GM21529 (cell line): ENCODE measurements at regions not wholly inside any gene's neighbourhood (a gene's known extent, or its start where the extent isn't known, plus 50 kb on each side); places are given as distances from the start of the nearest gene placed in this dataset.

Experiments
- ATAC-seq: cut with Tn5 transposase; IDR thresholded peaks from one replicate; pipeline ENCODE4 v1.9.1; 2021; ENCODE audit not compliant: unreplicated experiment

DNA sequence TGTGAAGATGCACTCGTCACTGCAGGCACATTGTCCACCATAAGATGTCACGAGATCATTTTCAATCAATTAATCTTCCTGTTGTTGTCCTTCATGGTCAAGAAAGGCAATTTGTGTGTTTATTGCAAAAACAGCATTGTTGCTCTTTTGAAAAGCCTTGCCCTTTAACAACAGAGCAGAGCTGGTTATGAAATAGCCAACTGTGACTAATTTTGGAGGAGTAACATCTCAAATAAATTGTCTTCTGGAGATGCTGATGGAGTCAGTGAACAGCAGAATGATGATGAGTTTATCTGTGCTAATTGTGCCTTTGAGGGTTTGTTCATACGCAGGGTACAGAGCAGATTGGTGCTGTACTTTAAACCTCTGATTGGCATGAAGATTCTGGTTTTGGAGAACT, 88.3 kb upstream of the E2F7 start:
- no peak for ATAC-seq

DNA sequence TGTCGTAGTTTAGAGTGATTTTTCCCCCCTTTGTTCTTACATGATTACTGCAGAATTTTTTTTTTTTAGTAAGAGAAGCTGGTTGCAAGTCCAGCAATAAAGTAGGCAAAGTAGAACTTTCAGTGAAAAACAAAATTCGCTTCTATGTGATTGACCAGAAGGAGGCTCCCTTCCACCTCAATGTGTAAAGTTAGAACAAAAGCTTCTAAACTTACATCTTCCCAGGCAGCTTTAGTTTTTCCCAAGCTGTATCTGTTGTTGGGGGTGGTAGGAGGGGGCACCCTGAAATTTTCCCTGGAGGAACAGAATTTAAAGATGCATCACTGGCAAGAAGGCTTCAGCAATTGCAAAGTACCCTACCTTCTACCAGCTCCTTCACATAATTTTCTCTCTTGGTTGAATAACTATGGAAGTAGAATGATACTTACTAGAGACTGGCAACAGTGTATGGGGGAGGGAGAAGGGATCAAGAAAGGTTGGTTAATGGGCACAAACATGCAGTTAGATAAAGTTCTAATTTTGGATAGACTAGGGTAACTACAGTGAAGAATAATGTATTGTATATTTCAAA, 87.3 kb upstream of the E2F7 start:
- ATAC-seq: no peak

DNA sequence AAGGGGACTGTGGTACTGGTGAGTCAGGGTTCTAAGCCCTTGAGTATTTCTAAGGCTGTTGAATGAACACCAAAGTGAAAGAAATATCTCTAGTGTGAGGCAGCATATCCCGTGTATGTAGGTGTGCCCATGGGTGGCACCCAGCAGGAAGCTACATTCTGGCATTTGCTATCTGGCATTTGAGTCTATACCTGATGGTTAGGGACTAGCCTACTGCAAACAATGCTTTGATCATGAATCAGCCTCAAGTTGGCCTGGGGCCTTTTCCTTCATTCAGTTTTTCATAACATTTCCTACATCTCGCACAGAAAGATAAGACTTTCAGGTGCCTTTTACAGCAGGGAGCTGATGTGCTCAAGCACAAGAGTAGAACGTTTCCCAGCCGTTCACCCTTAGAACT, 85.7 kb upstream of the E2F7 start:
- no peak for ATAC-seq

DNA sequence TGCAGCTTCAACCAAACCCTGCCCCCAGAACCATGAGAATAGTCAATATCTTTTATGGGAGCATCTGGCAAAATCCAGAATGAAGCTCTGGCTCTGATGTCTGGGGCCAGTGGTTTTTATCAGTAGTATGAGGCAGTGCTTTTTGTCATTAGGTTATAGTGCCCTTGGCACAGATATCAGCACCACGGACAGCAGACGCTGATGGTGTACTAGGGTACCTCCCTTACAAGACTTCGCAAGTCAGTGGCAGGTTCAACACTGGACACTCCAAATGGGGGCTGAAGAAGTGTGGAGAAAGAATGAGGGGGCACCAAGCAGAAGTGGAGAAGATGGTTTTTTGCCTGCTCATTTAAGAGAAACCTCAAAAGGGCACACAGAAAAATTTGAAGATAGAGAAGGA, 68.2 kb upstream of the E2F7 start:
- no peak for ATAC-seq

DNA sequence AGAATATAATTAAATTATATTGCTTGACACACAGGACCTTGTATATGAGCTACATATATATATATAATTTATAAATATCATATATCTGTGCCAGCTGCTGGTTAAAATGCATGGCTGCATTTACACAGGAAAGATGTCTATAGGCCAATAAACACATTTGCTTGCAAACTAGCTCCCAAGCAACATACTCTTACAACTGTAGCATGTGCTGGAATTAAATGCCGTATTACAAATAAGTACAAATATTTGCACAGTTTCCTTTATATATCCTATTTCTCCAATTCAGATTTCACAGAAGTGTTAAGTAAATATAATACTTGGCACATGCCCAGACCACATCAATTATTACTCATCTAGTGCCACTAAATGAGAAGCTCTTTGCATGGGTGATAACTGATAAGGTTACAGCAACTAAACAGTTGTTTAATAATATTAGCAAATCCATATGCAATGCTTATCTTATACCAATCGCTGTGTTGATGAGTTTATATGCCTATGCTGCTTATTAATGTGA, 66.7 kb upstream of the E2F7 start:
- no peak for ATAC-seq

DNA sequence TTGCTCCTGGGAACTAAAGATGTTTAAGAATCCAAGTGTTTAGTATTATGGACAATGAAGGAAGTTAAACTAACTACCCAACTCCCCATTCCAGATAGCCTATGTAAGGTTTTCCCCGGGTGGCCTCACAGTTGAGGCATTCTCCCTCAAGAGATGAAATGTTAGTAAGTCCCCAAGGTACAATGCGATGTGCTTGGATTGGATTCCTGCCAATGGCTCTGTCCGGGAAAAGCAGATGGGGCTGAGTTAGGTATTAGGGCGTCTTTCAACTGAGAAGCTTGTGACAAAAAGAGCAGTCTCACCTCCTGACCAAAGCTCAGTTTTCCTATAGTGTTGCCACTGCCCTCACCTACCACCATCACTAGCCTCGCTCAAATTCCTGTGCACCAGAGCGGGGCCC, 64.8 kb upstream of the E2F7 start:
- ATAC-seq: no peak

DNA sequence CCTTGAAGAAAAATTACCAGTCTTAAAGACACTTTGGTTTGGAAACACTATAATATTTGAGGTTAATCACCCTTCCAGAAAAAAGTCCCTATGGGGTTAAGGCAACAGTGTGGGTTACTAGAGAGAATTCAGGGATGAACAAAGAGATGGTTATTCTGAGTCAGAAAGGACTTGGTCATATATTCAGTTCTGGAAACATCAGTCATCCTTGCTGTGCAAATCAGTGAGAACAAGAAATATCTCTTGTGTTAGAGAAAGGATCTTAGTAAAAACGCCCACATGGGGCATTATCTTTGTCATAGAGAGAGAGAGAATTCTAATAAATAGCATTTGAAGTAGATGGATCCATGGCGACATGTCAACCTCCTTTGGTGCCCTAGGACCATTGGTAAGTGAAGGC, 59.4 kb upstream of the E2F7 start:
- ATAC-seq: no peak

DNA sequence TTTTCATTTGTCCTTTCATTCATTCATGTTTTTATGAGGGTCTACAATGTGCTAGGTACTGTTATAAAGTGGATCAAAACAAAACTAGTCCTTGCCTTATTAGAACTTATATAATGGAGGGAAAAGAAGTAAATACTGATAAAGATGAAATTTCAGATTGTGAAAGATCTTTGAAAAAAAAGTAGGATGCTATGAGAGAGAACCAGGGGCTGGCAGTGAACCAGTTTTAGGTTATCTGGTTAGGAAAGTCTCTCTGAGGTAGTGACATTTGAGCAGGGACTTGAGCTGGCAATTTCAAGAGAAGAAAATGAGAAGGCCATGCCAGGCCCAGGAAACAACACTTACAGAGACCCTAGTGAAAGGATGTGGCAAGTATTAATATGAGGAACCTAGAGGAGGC, 57.3 kb upstream of the E2F7 start:
- no peak for ATAC-seq

DNA sequence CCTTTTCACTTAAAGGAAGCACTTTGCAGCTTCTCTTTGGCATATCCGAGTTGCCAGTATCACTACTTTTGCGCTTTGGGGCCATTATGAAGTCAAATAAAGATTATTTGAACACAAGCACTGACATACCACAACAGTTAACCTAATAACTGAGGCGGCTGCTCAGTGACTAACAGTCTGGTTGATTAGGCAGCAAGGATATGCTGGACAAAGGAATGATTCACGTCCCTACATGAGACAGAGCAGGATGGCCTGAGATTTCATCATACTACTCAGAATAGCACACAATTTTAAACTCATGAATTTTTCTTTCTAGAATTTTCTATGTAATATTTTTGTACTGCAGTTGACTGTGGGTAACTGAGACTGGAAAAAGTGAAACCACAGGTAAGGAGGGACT, 56.9 kb upstream of the E2F7 start:
- no peak for ATAC-seq

DNA sequence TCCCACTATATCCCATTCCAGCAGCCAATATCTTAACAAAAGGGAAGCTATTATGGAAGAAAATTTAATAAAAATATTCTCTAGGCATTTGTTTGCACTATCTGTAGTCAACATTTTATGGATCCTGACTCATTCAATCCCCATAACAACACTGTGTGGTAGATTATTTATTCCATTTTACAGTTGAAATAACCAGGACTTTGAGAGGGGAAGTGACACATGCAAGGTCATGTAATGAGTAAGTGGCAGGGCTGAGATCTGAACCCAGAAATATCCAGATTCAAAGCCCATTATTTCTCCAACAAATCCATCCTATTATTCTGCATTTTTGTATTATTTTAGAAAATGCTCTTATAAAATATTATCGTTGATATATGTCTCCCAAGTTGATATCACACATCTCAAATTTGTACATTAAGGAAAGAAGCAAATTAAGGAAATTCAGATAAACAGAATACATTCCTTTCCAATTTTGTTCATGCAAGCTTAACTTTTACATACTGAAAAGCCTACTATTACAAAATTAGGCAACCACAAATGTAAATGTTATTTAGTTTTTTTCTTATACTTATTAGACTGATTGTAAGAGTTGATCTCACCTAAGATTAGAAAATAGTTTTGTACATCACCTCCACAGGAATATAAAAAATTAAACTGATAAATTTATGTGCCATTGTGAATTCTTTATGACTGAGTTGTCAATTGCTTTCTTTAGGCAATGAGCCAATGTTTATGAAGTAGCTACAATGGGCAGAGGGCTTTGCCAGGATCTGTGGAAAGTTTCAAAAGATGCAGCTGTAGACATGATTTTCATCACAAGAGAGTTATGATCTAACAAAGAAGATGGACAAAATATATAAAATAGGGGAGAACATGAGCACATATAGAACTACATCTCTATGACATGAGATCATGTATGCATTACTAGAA, 55.1 kb upstream of the E2F7 start:
- no peak for ATAC-seq

DNA sequence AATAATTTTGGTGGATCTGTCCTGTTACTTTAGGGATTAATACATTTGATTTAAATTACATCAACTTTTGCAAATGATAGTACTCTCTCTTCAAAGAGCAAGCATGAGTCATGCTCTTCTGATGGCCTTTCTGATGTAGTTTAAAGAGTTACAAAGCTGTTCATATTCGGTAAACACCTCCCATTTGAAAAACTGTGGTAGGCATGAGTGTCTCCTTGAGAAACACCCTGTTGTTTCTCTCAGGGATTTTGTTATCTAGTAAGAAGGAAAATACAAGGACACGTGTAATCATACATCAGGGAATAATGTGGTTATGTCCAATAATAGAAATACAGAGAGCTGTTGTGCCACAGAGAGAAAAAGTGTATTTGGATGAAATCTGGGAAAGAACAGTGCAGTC, 53.3 kb upstream of the E2F7 start:
- ATAC-seq: no peak

DNA sequence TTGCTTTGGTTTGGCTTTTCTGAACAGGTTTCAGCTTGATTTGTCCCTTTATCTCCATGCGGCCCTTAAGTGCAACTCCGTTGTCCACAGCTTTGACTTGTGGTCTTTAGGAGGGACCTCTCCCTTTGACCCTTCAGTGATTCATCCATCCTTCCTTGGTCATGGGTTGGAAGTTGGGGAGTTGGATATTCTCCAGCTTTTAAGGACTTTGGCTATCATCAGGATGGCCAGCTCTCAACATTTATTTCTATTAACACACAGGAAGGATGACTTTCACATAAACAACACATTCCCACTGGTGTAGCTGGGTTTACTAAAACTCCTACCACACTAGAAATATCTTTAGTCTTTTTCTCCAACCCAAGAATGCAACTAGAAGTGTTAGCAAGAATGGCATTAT, 50.9 kb upstream of the E2F7 start:
- no peak for ATAC-seq

DNA sequence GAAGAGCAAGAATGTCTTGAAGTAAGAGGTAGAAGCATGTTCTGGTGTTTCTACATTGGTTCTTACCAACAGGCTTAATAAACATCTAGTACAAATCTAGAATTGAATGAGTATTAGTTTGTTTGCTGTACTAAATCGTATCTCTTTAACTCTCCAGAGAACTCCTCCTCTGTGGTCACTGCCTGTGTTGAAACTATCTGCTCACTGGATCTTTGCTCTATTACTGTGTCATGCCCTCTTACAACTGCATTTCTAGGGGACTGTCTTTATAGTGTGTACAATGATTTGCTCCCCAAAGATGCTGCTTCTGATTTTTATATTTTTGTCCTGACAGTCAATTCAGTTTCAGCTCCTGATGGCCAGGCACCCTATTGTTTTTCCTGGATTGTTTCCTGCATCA, 50.1 kb upstream of the E2F7 start:
- no peak for ATAC-seq
